ENCODE measurements at regions not wholly inside any gene's neighbourhood (a gene's known extent, or its start where the extent isn't known, plus 50 kb on each side); places are given as distances from the start of the nearest gene placed in this dataset.

- DNase-seq: no peak
Observed at GRCh38 chr5:61837788-61838187, 468.2 kb upstream of the KIF2A start.

GRCh38 chr5:61840361-61840760, 465.6 kb upstream of the KIF2A start:
- DNase-seq: no peak

- DNase-seq: no peak
Observed at GRCh38 chr5:61842840-61843239, 463.2 kb upstream of the KIF2A start.

- DNase-seq: no peak
Observed at GRCh38 chr5:61850696-61851095, 455.3 kb upstream of the KIF2A start.

- no peak for DNase-seq
Observed at GRCh38 chr5:61854531-61854930, 451.5 kb upstream of the KIF2A start.

GRCh38 chr5:61860978-61861377, 445.0 kb upstream of the KIF2A start:
- no peak for DNase-seq

GRCh38 chr5:61866930-61867329, 439.1 kb upstream of the KIF2A start:
- DNase-seq: peak; percentile 63

- no peak for DNase-seq
Observed at GRCh38 chr5:61869333-61869732, 436.7 kb upstream of the KIF2A start.

GRCh38 chr5:61878471-61878870, 427.5 kb upstream of the KIF2A start:
- peak; percentile 9 for DNase-seq

- DNase-seq: peak; percentile 37
Observed at GRCh38 chr5:61881821-61882487, 424.1 kb upstream of the KIF2A start.

GRCh38 chr5:61882901-61883500, 423.0 kb upstream of the KIF2A start:
- DNase-seq: no peak

GRCh38 chr5:61884252-61884855, 421.7 kb upstream of the KIF2A start:
- no peak for DNase-seq

- no peak for DNase-seq
Observed at GRCh38 chr5:61886214-61886613, 419.8 kb upstream of the KIF2A start.

- no peak for DNase-seq
Observed at GRCh38 chr5:61887271-61887670, 418.7 kb upstream of the KIF2A start.

- DNase-seq: no peak
Observed at GRCh38 chr5:61894046-61894445, 412.0 kb upstream of the KIF2A start.

GRCh38 chr5:61896811-61897210, 409.2 kb upstream of the KIF2A start:
- no peak for DNase-seq

GRCh38 chr5:61897251-61897650, 408.8 kb upstream of the KIF2A start:
- no peak for DNase-seq

- no peak for DNase-seq
Observed at GRCh38 chr5:61901997-61902396, 404.0 kb upstream of the KIF2A start.

GRCh38 chr5:61904730-61905129, 401.3 kb upstream of the KIF2A start:
- no peak for DNase-seq

GRCh38 chr5:61905613-61906012, 400.4 kb upstream of the KIF2A start:
- no peak for DNase-seq

GRCh38 chr5:61906820-61907219, 399.2 kb upstream of the KIF2A start:
- DNase-seq: no peak

GRCh38 chr5:61907995-61908394, 398.0 kb upstream of the KIF2A start:
- no peak for DNase-seq

- DNase-seq: peak; percentile 3
Observed at GRCh38 chr5:61910771-61911170, 395.2 kb upstream of the KIF2A start.

GRCh38 chr5:61912559-61912958, 393.4 kb upstream of the KIF2A start:
- DNase-seq: no peak

GRCh38 chr5:61915646-61916045, 390.4 kb upstream of the KIF2A start:
- no peak for DNase-seq
